Keratinocyte (primary cell): ENCODE measurements at regions not wholly inside any gene's neighbourhood (a gene's known extent, or its start where the extent isn't known, plus 50 kb on each side); places are given as distances from the start of the nearest gene placed in this dataset.

Source experiments
- DNase-seq: peaks from one replicate; pipeline ENCODE4 v3.0.0-alpha.2; 2011; ENCODE audit warnings: low read depth, missing footprints, low spot score
- FAIRE-seq: peaks from 2 replicates; lab custom pipeline; 2011; peaks lifted over from hg19 to GRCh38; lab: Jason Lieb, UNC
- H2AFZ ChIP-seq: 2 replicates; pipeline ENCODE4 v1.6.0; 2012; ENCODE audit warnings: low read length, control low read depth, inconsistent platforms; ENCODE audit not compliant: control insufficient read depth
- H3K27ac ChIP-seq: 2 replicates; pipeline ENCODE4 v1.5.1; 2011; ENCODE audit warnings: low read length; ENCODE audit not compliant: control insufficient read depth, insufficient read depth
- H3K27me3 ChIP-seq: 3 replicates; pipeline ENCODE4 v1.6.0; 2011; ENCODE audit warnings: low read length; ENCODE audit not compliant: control insufficient read depth, insufficient read depth; ENCODE audit errors: extremely low read depth
- H3K36me3 ChIP-seq, 2 experiments: 2 replicates in 1 of 2; 3 replicates in 1 of 2; pipeline ENCODE4 v1.5.1; 2011; ENCODE audit warnings: low read length in 2 of 2, mild to moderate bottlenecking in 1 of 2; ENCODE audit not compliant: control insufficient read depth in 2 of 2, insufficient read depth in 2 of 2; ENCODE audit errors: extremely low read depth in 1 of 2
- H3K4me1 ChIP-seq: 3 replicates; pipeline ENCODE4 v1.5.1; 2011; ENCODE audit warnings: low read length; ENCODE audit not compliant: control insufficient read depth, insufficient read depth; ENCODE audit errors: extremely low read depth
- H3K4me2 ChIP-seq: 3 replicates; pipeline ENCODE4 v1.6.0; 2011; ENCODE audit warnings: low read depth, low read length; ENCODE audit not compliant: control insufficient read depth, insufficient read depth; ENCODE audit errors: extremely low read depth
- H3K4me3 ChIP-seq, 3 experiments: fragments of 200-600 bp in 1 of 3; sonication (generic) in 1 of 3; 2 replicates in 2 of 3; 3 replicates in 1 of 3; pipeline ENCODE4 v1.5.1; 2011 to 2016; ENCODE audit warnings: low read length in 3 of 3, mild to moderate bottlenecking in 3 of 3, control low read depth in 2 of 3, inconsistent platforms in 1 of 3, low read depth in 1 of 3, mixed read lengths in 1 of 3, mixed run types in 1 of 3, moderate library complexity in 1 of 3; ENCODE audit not compliant: control insufficient read depth in 2 of 3, insufficient read depth in 2 of 3; ENCODE audit errors: extremely low read depth in 1 of 3
- H3K79me2 ChIP-seq: 2 replicates; pipeline ENCODE4 v1.6.0; 2012; ENCODE audit warnings: low read length; ENCODE audit not compliant: control insufficient read depth, insufficient read depth
- H3K9ac ChIP-seq: 3 replicates; pipeline ENCODE4 v1.6.0; 2011; ENCODE audit warnings: low read length; ENCODE audit not compliant: control insufficient read depth, insufficient read depth; ENCODE audit errors: extremely low read depth
- H3K9me1 ChIP-seq: 3 replicates; pipeline ENCODE4 v1.6.0; 2011; ENCODE audit warnings: low read length; ENCODE audit not compliant: control insufficient read depth, insufficient read depth; ENCODE audit errors: extremely low read depth
- H3K9me3 ChIP-seq: 2 replicates; pipeline ENCODE4 v1.5.1; 2012; ENCODE audit warnings: low read depth, low read length; ENCODE audit not compliant: control insufficient read depth
- H4K20me1 ChIP-seq: 3 replicates; pipeline ENCODE4 v1.6.0; 2011; ENCODE audit warnings: low read length; ENCODE audit not compliant: control insufficient read depth, insufficient read depth; ENCODE audit errors: extremely low read depth
- CTCF ChIP-seq, 3 experiments: IDR thresholded peaks in 1 of 3; conservative IDR thresholded peaks in 1 of 3; optimal IDR thresholded peaks in 1 of 3; 2 replicates in 2 of 3; 3 replicates in 1 of 3; pipeline versions ENCODE3 to v1.5.1; 2011; ENCODE audit warnings: low read length in 3 of 3, mild to moderate bottlenecking in 3 of 3, moderate library complexity in 2 of 3, control low read depth in 1 of 3, inconsistent platforms in 1 of 3; ENCODE audit not compliant: insufficient read depth in 2 of 3; ENCODE audit errors: extremely low read depth in 1 of 3
- EZH2 ChIP-seq: IDR thresholded peaks from one replicate; pipeline ENCODE4 v1.6.1; 2012; ENCODE audit warnings: inconsistent platforms, mild to moderate bottlenecking, low read length, moderate library complexity
- dilution Hi-C: fragments of 300-500 bp; cut with MboI; formaldehyde crosslinking; loops from one replicate; pipeline ENCODE4 v1.7.0; 2020; ENCODE audit warnings: low sequenced_read_pairs; ENCODE audit not compliant: extremely low pct_ligation_motif_present

- FAIRE-seq: no peak
- no peak overlapping the region for H3K9ac ChIP-seq
- no peaks in the 10 kb centered on the region for H3K9me3 ChIP-seq
- no peaks in the 10 kb centered on the region for H3K27me3 ChIP-seq
- H3K27ac ChIP-seq: no peak overlapping the region
- no peak overlapping the region for H2AFZ ChIP-seq
- no peaks in the 10 kb centered on the region for H3K36me3 ChIP-seq
- H3K79me2 ChIP-seq: no peaks in the 10 kb centered on the region
- DNase-seq: no peak
- H4K20me1 ChIP-seq: no peaks in the 10 kb centered on the region
- no peak overlapping the region for H3K4me3 ChIP-seq
- dilution Hi-C loops: no loop called here
- no peak for TF ChIP-seq EZH2
- no peak for TF ChIP-seq CTCF (optimal IDR thresholded peaks at IDR 0.05 in 1 of 3, IDR thresholded peaks at IDR 0.05 in 1 of 3, conservative IDR thresholded peaks at IDR 0.05 in 1 of 3; ENCODE audit: extremely low read depth in 1 of 3, insufficient read depth in 2 of 3, low read length in 3 of 3)
- H3K4me2 ChIP-seq: no peak overlapping the region
- no peaks in the 10 kb centered on the region for H3K4me1 ChIP-seq
- H3K9me1 ChIP-seq: no peaks in the 10 kb centered on the region
Measured at GRCh38 chr6:121857551-121857950, 422.1 kb downstream of the GJA1 start.

GRCh38 chr6:121858310-121858709, 422.9 kb downstream of the GJA1 start:
- Histone ChIP-seq H3K9me3 (no peaks in the 10 kb centered on the region), H3K27ac (no peak overlapping the region), H3K9me1 (no peaks in the 10 kb centered on the region), H3K36me3 (no peaks in the 10 kb centered on the region), H3K9ac (no peak overlapping the region), H3K4me3 (no peak overlapping the region), H4K20me1 (no peaks in the 10 kb centered on the region), H3K27me3 (no peaks in the 10 kb centered on the region), H2AFZ (no peak overlapping the region), H3K4me2 (no peak overlapping the region), H3K4me1 (no peaks in the 10 kb centered on the region), H3K79me2 (no peaks in the 10 kb centered on the region)
- dilution Hi-C loops: no loop called here
- FAIRE-seq: no peak
- DNase-seq: no peak
- TF ChIP-seq EZH2 (no peak), CTCF (optimal IDR thresholded peaks at IDR 0.05 in 1 of 3, IDR thresholded peaks at IDR 0.05 in 1 of 3, conservative IDR thresholded peaks at IDR 0.05 in 1 of 3; ENCODE audit: extremely low read depth in 1 of 3, insufficient read depth in 2 of 3, low read length in 3 of 3) (no peak)
